ENCODE measurements at regions not wholly inside any gene's neighbourhood (a gene's known extent, or its start where the extent isn't known, plus 50 kb on each side); places are given as distances from the start of the nearest gene placed in this dataset.

GRCh38 chr14:51507511-51507905, 144.2 kb upstream of the FRMD6 start:
- TF ChIP-seq ZBTB7A (tag by site-specific recombination; IDR thresholded peaks at IDR 0.05; ENCODE audit: low read depth), result no peak
- no peak for TF ChIP-seq ZBTB26 (tag by site-specific recombination; optimal IDR thresholded peaks at IDR 0.05)
- TF ChIP-seq ZNF76 (tag by site-specific recombination; IDR thresholded peaks at IDR 0.05; ENCODE audit: borderline replicate concordance, low read depth), result no peak
- no peak for TF ChIP-seq REST (tag by site-specific recombination; IDR thresholded peaks at IDR 0.05)
- TF ChIP-seq IKZF3 (tag by site-specific recombination; IDR thresholded peaks at IDR 0.05), result no peak
- TF ChIP-seq CTCF (tag by site-specific recombination; IDR thresholded peaks at IDR 0.05), result no peak
- no peak for TF ChIP-seq ZNF366 (tag by site-specific recombination; conservative IDR thresholded peaks at IDR 0.05)
- no peak for TF ChIP-seq SETDB1 (IDR thresholded peaks at IDR 0.05; ENCODE audit: insufficient read length, low read length)
- no peak for TF ChIP-seq ELK4 (IDR thresholded peaks at IDR 0.05; ENCODE audit: borderline replicate concordance, low read depth, low read length)
- TF ChIP-seq ZNF133 (tag by site-specific recombination; IDR thresholded peaks at IDR 0.05), result no peak
